ENCODE measurements at regions not wholly inside any gene's neighbourhood (a gene's known extent, or its start where the extent isn't known, plus 50 kb on each side); places are given as distances from the start of the nearest gene placed in this dataset.

DNA sequence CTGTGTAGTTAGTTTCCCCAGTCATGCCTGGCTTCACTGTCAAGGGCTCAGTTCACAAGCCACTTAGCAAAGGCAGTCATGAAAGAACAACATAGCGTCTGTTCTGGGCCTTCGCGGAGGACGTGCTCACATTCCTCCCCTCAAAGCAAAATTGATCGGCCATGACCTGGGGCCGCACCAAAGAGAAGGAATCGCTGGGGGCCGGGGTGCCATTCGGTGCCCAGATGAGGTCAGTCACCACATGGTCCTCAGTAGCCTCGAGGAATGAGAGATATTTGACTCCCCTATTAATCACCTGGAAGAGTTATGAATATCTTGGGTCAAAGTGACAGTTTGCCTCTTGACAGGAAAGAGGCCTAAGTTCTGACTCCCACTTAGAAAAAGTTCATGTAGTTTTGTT is 251.1 kb upstream of the JUN start:
- Histone ChIP-seq H3K9me2 (replicated peaks; ENCODE audit: low read depth, low read length) (no peaks in the 10 kb centered on the region), H3F3A (ENCODE audit: low read depth) (no peaks in the 10 kb centered on the region), H3K9ac (ENCODE audit: low read depth, low read length, poor library complexity, severe bottlenecking) (no peak overlapping the region), H3K79me2 (ENCODE audit: insufficient read depth, low read length) (no peaks in the 10 kb centered on the region), H3K4me2 (ENCODE audit: low read depth, low read length, poor library complexity, severe bottlenecking) (no peak overlapping the region), H4K20me1 (ENCODE audit: insufficient read depth, low read length, poor library complexity, severe bottlenecking) (no peaks in the 10 kb centered on the region), H3K36me3 (ENCODE audit: insufficient read depth, low read length) (no peaks in the 10 kb centered on the region), H3K4me1 (ENCODE audit: insufficient read depth, low read length, poor library complexity, severe bottlenecking) (no peaks in the 10 kb centered on the region), H3K9me3 (ENCODE audit: insufficient read depth, low read depth, low read length) (no peaks in the 10 kb centered on the region), H2AFZ (ENCODE audit: low read length) (no peak overlapping the region), H3K4me3 (ENCODE audit: low read length, poor library complexity, severe bottlenecking) (no peak overlapping the region), H3K27me3 (ENCODE audit: insufficient read depth, low read length, poor library complexity, severe bottlenecking) (no peaks in the 10 kb centered on the region)
- TF ChIP-seq CTCF (conservative IDR thresholded peaks at IDR 0.05; ENCODE audit: low read length) (no peak), EZH2phosphoT487 (IDR thresholded peaks at IDR 0.05; ENCODE audit: borderline replicate concordance) (no peak)

GRCh38 chr1:59039551-59039950 is 255.7 kb upstream of the JUN start:
- Histone ChIP-seq H3K27me3 (ENCODE audit: insufficient read depth, low read length, poor library complexity, severe bottlenecking) (no peaks in the 10 kb centered on the region), H2AFZ (ENCODE audit: low read length) (no peak overlapping the region), H3K79me2 (ENCODE audit: insufficient read depth, low read length) (no peaks in the 10 kb centered on the region), H3F3A (ENCODE audit: low read depth) (no peaks in the 10 kb centered on the region), H3K9ac (ENCODE audit: low read depth, low read length, poor library complexity, severe bottlenecking) (no peak overlapping the region), H3K4me3 (ENCODE audit: low read length, poor library complexity, severe bottlenecking) (no peak overlapping the region), H3K9me3 (ENCODE audit: insufficient read depth, low read depth, low read length) (no peaks in the 10 kb centered on the region), H3K4me1 (ENCODE audit: insufficient read depth, low read length, poor library complexity, severe bottlenecking) (peaks cover 3% of the 10 kb centered on the region), H3K9me2 (replicated peaks; ENCODE audit: low read depth, low read length) (no peaks in the 10 kb centered on the region), H3K36me3 (ENCODE audit: insufficient read depth, low read length) (no peaks in the 10 kb centered on the region), H3K4me2 (ENCODE audit: low read depth, low read length, poor library complexity, severe bottlenecking) (no peak overlapping the region), H4K20me1 (ENCODE audit: insufficient read depth, low read length, poor library complexity, severe bottlenecking) (no peaks in the 10 kb centered on the region)
- TF ChIP-seq CTCF (conservative IDR thresholded peaks at IDR 0.05; ENCODE audit: low read length), result no peak
- TF ChIP-seq EZH2phosphoT487 (IDR thresholded peaks at IDR 0.05; ENCODE audit: borderline replicate concordance), result no peak

DNA sequence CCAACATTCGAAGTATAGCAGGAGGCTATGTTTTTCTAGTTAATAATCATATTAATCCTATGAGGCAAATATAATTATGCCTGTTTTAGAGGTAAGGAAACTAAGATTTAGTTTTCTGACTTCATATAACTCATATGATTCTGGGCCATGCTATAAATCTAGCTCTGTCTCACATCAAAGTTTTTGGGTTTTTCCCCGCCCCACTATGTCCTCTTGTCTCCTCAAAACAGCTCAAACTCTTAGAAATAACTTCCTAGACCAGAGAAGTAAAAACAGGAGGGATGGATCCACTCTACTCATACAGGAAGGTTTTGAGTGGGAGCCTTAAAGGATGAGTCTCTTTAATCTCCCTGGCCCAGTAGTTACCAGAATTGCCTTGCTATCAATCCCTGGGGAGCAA is 256.4 kb upstream of the FGGY start:
- no peak for TF ChIP-seq CTCF (conservative IDR thresholded peaks at IDR 0.05; ENCODE audit: low read length)
- TF ChIP-seq EZH2phosphoT487 (IDR thresholded peaks at IDR 0.05; ENCODE audit: borderline replicate concordance), result no peak
- Histone ChIP-seq H4K20me1 (ENCODE audit: insufficient read depth, low read length, poor library complexity, severe bottlenecking) (no peaks in the 10 kb centered on the region), H3K79me2 (ENCODE audit: insufficient read depth, low read length) (no peaks in the 10 kb centered on the region), H3K9me2 (replicated peaks; ENCODE audit: low read depth, low read length) (no peaks in the 10 kb centered on the region), H3F3A (ENCODE audit: low read depth) (no peaks in the 10 kb centered on the region), H3K27me3 (ENCODE audit: insufficient read depth, low read length, poor library complexity, severe bottlenecking) (no peaks in the 10 kb centered on the region), H2AFZ (ENCODE audit: low read length) (no peak overlapping the region), H3K4me3 (ENCODE audit: low read length, poor library complexity, severe bottlenecking) (no peak overlapping the region), H3K36me3 (ENCODE audit: insufficient read depth, low read length) (no peaks in the 10 kb centered on the region), H3K9me3 (ENCODE audit: insufficient read depth, low read depth, low read length) (no peaks in the 10 kb centered on the region), H3K4me1 (ENCODE audit: insufficient read depth, low read length, poor library complexity, severe bottlenecking) (peaks cover 12% of the 10 kb centered on the region), H3K4me2 (ENCODE audit: low read depth, low read length, poor library complexity, severe bottlenecking) (no peak overlapping the region), H3K9ac (ENCODE audit: low read depth, low read length, poor library complexity, severe bottlenecking) (no peak overlapping the region)

Data from Loucy (cell line).